Activated T-helper 17 cell treated with anti-CD3 and anti-CD28 coated beads, Interleukin-2, amount 50 U/mL, for 72 hours (primary cell): ENCODE measurements at regions not wholly inside any gene's neighbourhood (a gene's known extent, or its start where the extent isn't known, plus 50 kb on each side); places are given as distances from the start of the nearest gene placed in this dataset.
A peak's percentile ranks its signal among the peaks of the same experiment; 100 is the strongest.
"Not testable (repeated sequence)": the region's sequence is repeated elsewhere in the genome, so short reads cannot be mapped to it uniquely, and the experiment has no call there.

Experiments used
- ATAC-seq: fragments of 150-1000 bp; cut with Tn5 transposase; replicated peaks from 2 replicates; pipeline ENCODE4 v1.10.0; 2021; ENCODE audit warnings: mild to moderate bottlenecking, moderate library complexity
- H3K27ac Mint-ChIP-seq: one replicate; pipeline ENCODE4 v1.8.0; 2022; ENCODE audit warnings: mixed read lengths
- H3K27me3 Mint-ChIP-seq: one replicate; pipeline ENCODE4 v1.8.0; 2022; ENCODE audit warnings: mixed read lengths
- H3K36me3 Mint-ChIP-seq: one replicate; pipeline ENCODE4 v1.8.0; 2022; ENCODE audit warnings: low read depth, mild to moderate bottlenecking, mixed read lengths
- H3K4me1 Mint-ChIP-seq: one replicate; pipeline ENCODE4 v1.8.0; 2022; ENCODE audit warnings: mixed read lengths
- H3K4me3 Mint-ChIP-seq: one replicate; pipeline ENCODE4 v1.8.0; 2022; ENCODE audit warnings: mild to moderate bottlenecking, mixed read lengths
- H3K9me3 Mint-ChIP-seq: one replicate; pipeline ENCODE4 v1.8.0; 2022; ENCODE audit warnings: mixed read lengths

DNA sequence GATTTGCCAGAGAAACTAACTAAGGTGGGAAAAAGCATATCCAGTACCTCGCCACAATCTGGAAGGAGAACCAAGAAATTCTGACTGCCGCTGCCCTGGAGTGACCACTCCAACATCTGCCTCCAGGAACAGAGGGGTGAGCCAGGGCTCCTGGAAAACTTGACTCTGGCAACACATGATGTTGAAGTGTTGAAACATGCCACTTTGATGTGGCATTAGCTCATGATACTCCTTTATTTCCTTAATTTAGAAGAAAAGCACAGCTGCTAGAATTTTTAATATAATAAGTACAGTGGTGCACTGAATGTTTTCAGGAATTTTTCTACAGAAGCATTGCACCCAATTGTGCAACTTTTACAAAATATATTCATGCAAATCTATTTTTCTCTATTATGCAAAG is 109.9 kb upstream of the BCL6 start:
- Mint-ChIP-seq H3K36me3 (no peaks in the 10 kb centered on the region), H3K9me3 (peaks cover 3% of the 10 kb centered on the region), H3K27me3 (no peaks in the 10 kb centered on the region), H3K4me3 (no peak overlapping the region), H3K4me1 (peaks cover 15% of the 10 kb centered on the region), H3K27ac (no peak overlapping the region)
- no peak for ATAC-seq

GRCh38 chr3:187856555-187856954 is 111.3 kb upstream of the BCL6 start:
- H3K4me3 Mint-ChIP-seq, result no peak overlapping the region
- H3K9me3 Mint-ChIP-seq, result peaks cover 3% of the 10 kb centered on the region
- peaks cover 15% of the 10 kb centered on the region for H3K4me1 Mint-ChIP-seq
- H3K27ac Mint-ChIP-seq, result no peak overlapping the region
- no peak for ATAC-seq
- no peaks in the 10 kb centered on the region for H3K27me3 Mint-ChIP-seq
- H3K36me3 Mint-ChIP-seq, result no peaks in the 10 kb centered on the region

DNA sequence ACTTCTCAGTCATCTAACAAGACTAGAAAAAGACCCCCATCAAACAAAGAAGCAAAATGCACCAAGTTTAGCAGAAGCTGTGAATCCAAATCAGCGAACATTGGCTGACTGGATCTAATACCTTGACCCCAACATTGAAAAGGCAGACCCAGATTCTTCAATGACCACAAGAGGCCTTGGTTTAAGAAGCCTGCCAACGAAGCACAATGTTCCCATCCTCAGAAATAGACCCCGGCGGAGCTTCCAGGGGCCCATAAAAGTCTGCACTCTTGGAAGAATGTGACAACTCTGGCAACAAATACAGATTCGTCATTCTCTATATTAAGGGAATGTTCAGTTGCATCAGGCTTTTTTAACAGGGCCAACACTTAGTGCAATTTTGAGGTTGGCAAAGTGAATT is 112.8 kb upstream of the BCL6 start:
- no peak overlapping the region for H3K4me3 Mint-ChIP-seq
- ATAC-seq, result no peak
- no peaks in the 10 kb centered on the region for H3K36me3 Mint-ChIP-seq
- H3K27me3 Mint-ChIP-seq, result no peaks in the 10 kb centered on the region
- no peak overlapping the region for H3K27ac Mint-ChIP-seq
- peaks cover 6% of the 10 kb centered on the region for H3K4me1 Mint-ChIP-seq
- H3K9me3 Mint-ChIP-seq, result no peaks in the 10 kb centered on the region

GRCh38 chr3:187858711-187859110 is 113.4 kb upstream of the BCL6 start:
- no peaks in the 10 kb centered on the region for H3K27me3 Mint-ChIP-seq
- H3K36me3 Mint-ChIP-seq, result no peaks in the 10 kb centered on the region
- no peak for ATAC-seq
- H3K4me1 Mint-ChIP-seq, result peaks cover 1% of the 10 kb centered on the region
- no peaks in the 10 kb centered on the region for H3K9me3 Mint-ChIP-seq
- H3K4me3 Mint-ChIP-seq, result no peak overlapping the region
- H3K27ac Mint-ChIP-seq, result no peak overlapping the region

GRCh38 chr3:187862701-187863277 is 117.5 kb upstream of the BCL6 start:
- ATAC-seq, H3K36me3 Mint-ChIP-seq, H3K4me1 Mint-ChIP-seq, H3K9me3 Mint-ChIP-seq, H3K27me3 Mint-ChIP-seq, H3K4me3 Mint-ChIP-seq, H3K27ac Mint-ChIP-seq: not testable (repeated sequence)

GRCh38 chr3:187870360-187871203 is 125.3 kb upstream of the BCL6 start:
- H3K36me3 Mint-ChIP-seq, result no peaks in the 10 kb centered on the region
- no peaks in the 10 kb centered on the region for H3K27me3 Mint-ChIP-seq
- no peaks in the 10 kb centered on the region for H3K9me3 Mint-ChIP-seq
- H3K4me1 Mint-ChIP-seq, result peaks cover 9% of the 10 kb centered on the region
- ATAC-seq, result peak; percentile 88
- peak overlapping the region; percentile 34 for H3K27ac Mint-ChIP-seq
- H3K4me3 Mint-ChIP-seq, result no peak overlapping the region

DNA sequence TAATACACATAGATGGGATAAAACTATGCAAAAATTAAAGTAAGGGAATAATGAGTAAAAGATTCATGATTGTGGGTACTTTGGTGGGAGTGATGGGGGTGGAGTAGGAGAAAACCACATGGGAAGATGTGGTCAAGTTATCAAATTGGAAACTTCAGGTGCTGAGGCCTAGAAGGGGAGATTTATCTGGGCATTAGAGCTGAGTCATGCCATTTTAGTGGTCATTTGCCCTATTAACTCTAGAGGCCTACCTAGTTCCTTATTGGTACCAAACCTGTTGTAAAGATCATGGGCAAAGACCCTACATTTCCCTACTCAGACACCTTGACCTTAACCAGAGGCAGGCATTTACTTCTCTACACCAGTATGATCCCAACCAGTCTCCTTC is 125.9 kb upstream of the BCL6 start:
- Mint-ChIP-seq H3K4me3 (no peak overlapping the region), H3K36me3 (no peaks in the 10 kb centered on the region), H3K4me1 (peaks cover 9% of the 10 kb centered on the region), H3K27ac (no peak overlapping the region), H3K27me3 (no peaks in the 10 kb centered on the region), H3K9me3 (no peaks in the 10 kb centered on the region)
- ATAC-seq, result no peak

- Mint-ChIP-seq H3K4me1 (peaks cover 9% of the 10 kb centered on the region), H3K27ac (no peak overlapping the region), H3K36me3 (no peaks in the 10 kb centered on the region), H3K9me3 (no peaks in the 10 kb centered on the region), H3K27me3 (no peaks in the 10 kb centered on the region), H3K4me3 (no peak overlapping the region)
- ATAC-seq, result no peak
Measured at GRCh38 chr3:187871848-187872247, 126.6 kb upstream of the BCL6 start.

DNA sequence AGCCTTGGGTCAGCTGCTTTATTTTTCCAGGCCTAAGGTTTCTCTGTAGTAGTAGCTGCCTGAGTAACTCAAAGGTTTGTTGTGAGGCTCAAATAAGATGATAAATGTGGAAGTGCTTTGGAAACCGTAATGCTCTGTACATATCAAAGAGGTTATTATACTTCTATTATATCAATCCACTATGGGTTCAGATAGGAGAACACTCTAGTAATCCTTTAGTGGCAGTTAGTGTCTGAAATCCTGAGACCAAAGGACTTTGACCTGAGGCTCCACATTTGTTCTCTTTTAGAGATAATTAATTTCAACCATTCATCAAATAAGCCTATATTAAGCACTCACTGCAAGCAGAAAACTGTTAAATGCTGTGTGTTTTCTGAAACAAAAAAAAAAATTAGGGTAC is 128.6 kb upstream of the BCL6 start:
- Mint-ChIP-seq H3K9me3 (no peaks in the 10 kb centered on the region), H3K4me3 (no peak overlapping the region), H3K27me3 (no peaks in the 10 kb centered on the region), H3K36me3 (no peaks in the 10 kb centered on the region), H3K27ac (no peak overlapping the region), H3K4me1 (peaks cover 9% of the 10 kb centered on the region)
- no peak for ATAC-seq

- Mint-ChIP-seq H3K9me3 (no peaks in the 10 kb centered on the region), H3K27me3 (no peaks in the 10 kb centered on the region), H3K4me3 (no peak overlapping the region), H3K4me1 (no peaks in the 10 kb centered on the region), H3K27ac (no peak overlapping the region), H3K36me3 (no peaks in the 10 kb centered on the region)
- ATAC-seq, result no peak
Measured at GRCh38 chr3:187875863-187876262, 130.6 kb upstream of the BCL6 start.

DNA sequence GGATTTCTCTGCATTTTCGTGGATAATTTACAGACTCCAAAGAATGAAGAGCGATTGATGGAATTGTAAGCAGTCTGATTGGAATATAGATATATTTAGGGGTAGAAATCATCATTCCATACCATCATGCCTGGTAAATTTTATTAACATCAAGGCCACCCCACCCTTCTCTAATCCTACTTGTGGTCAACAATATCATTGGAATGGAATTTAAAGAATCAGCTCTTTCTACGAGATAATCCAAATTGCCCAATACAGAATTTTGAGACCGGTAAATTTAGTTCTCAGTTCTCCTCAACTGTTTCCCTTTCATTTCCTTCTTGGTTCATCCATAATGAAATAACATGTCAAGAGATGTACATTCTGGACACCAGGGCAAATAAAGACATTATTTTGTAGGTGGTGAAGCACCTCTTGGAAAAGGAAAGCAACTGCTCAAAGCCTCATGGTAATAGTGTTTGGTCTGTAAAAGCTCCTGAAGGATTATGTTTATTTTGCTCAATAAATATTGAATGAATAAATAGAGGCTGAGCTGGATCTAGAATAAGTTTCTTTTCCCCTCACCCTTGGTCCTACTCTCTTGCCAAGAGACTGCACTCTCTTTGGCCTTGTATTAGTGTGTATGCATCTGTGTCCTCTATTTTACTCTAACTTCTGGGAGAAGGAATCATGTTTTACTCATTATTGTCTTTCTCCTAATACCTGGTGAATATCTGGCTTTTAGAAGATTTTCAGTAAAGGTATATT is 133.7 kb upstream of the BCL6 start:
- Mint-ChIP-seq H3K9me3 (peaks cover 4% of the 10 kb centered on the region), H3K27ac (no peak overlapping the region), H3K4me3 (no peak overlapping the region), H3K4me1 (no peaks in the 10 kb centered on the region), H3K27me3 (no peaks in the 10 kb centered on the region), H3K36me3 (no peaks in the 10 kb centered on the region)
- ATAC-seq, result no peak

DNA sequence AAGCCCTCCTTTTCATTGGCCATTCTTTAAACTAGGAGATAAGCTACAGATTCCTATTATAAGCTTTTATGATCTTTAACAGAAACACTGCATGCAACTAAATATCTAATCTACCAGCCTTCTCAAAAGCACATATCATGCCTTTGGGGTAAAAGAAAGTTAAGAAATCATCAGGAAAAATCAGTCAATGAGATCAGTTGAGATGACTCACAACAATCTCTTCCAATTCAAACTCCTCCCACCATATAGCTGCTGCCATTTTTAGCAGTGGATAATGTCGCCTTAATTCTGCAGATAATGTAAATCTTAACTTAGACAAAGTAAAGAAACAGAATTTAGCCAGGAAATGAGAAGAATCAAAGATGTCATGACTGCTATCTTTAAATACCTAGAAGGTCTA is 135.2 kb upstream of the BCL6 start:
- Mint-ChIP-seq H3K36me3 (no peaks in the 10 kb centered on the region), H3K4me3 (no peak overlapping the region), H3K27me3 (no peaks in the 10 kb centered on the region), H3K9me3 (peaks cover 4% of the 10 kb centered on the region), H3K27ac (no peak overlapping the region), H3K4me1 (no peaks in the 10 kb centered on the region)
- no peak for ATAC-seq

DNA sequence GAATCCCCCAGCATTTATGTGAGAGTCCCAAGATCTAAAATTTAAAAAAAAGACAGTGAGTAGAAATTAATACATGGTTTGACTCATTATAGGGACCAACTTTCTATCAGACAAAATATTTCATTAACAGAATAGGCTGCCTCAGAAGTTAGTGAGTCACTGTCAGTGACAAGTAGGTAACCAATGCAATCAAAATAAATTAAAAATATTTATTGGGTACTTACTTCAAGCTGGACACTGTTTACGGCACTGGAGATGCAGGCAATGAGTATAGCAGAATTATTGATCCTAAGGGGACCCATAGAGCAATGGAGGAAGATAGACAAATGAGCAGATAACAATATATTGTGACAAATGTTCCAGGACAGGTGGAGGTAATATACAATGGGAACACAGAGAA is 135.6 kb upstream of the BCL6 start:
- Mint-ChIP-seq H3K9me3 (peaks cover 4% of the 10 kb centered on the region), H3K4me3 (no peak overlapping the region), H3K27ac (no peak overlapping the region), H3K4me1 (no peaks in the 10 kb centered on the region), H3K27me3 (no peaks in the 10 kb centered on the region), H3K36me3 (no peaks in the 10 kb centered on the region)
- ATAC-seq, result no peak

DNA sequence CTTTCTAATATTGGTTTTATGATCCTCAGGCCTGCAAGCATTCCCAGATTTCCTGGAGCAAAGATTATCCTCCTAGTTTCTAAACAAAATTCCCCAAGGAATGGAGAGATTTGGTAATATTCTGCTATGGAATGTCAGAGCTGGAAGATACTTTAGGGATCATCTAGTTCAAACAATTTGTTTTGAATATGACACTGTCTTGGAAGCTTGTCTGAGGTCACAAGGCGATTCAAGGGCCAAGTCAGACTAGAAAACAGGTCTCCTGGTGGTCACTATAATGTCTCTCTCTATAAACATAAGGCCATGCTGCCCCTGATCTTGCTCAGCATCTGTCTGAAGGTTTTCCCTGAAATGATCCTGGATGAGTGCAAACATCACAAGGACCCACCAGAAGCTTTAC is 143.4 kb upstream of the BCL6 start:
- H3K36me3 Mint-ChIP-seq, result no peaks in the 10 kb centered on the region
- H3K4me1 Mint-ChIP-seq, result peaks cover 6% of the 10 kb centered on the region
- H3K9me3 Mint-ChIP-seq, result peaks cover 3% of the 10 kb centered on the region
- H3K4me3 Mint-ChIP-seq, result no peak overlapping the region
- ATAC-seq, result no peak
- H3K27me3 Mint-ChIP-seq, result no peaks in the 10 kb centered on the region
- no peak overlapping the region for H3K27ac Mint-ChIP-seq

GRCh38 chr3:187889106-187889505 is 143.8 kb upstream of the BCL6 start:
- Mint-ChIP-seq H3K27ac (no peak overlapping the region), H3K36me3 (no peaks in the 10 kb centered on the region), H3K4me3 (no peak overlapping the region), H3K27me3 (no peaks in the 10 kb centered on the region), H3K4me1 (peaks cover 6% of the 10 kb centered on the region), H3K9me3 (no peaks in the 10 kb centered on the region)
- no peak for ATAC-seq
